NCI-H460 (cell line): ENCODE measurements at regions not wholly inside any gene's neighbourhood (a gene's known extent, or its start where the extent isn't known, plus 50 kb on each side); places are given as distances from the start of the nearest gene placed in this dataset.

ENCODE experiments used
- DNase-seq: peaks from one replicate; pipeline ENCODE4 v3.0.0-alpha.2; 2016; ENCODE audit warnings: low read depth; ENCODE audit errors: extremely low read depth

DNA sequence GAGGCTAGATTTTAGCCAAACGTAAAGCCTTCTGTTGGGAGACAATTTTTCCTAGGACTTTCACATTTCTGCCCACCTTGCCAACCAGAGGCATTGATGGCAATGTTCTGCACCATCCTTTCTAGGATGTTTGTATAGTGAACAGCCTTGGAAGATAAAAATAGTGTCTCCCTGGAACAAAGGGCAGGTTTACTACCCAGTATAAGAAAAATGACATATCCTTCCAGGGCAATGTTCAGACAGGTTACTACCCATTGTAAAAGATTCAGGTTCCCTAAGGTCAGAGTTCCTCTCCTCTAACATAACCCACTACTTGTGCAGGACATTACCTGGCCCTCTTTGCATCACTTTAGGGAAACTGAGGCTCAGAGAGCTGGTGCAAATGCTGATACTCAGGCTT lies 248.2 kb upstream of the VEPH1 start:
- DNase-seq, result no peak

DNA sequence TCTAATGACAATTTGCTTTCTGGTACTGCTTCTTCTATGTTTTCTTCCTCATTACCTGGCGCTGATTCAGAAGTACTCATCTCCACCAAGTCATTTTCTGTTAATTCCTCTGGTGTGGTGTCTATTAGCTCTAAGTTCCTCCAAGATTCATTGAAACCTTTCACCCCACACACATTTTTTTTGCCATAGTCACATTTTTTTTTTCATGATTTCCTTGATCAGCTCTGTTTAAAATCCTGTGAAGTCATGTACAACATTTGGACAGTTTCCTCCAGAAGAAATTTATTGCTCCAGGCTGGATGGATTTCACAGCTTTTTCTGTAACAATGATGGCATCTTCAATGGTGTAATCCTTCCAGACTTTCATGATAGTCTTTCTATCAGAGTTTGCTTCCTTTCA lies 243.2 kb upstream of the VEPH1 start:
- DNase-seq, result no peak

DNA sequence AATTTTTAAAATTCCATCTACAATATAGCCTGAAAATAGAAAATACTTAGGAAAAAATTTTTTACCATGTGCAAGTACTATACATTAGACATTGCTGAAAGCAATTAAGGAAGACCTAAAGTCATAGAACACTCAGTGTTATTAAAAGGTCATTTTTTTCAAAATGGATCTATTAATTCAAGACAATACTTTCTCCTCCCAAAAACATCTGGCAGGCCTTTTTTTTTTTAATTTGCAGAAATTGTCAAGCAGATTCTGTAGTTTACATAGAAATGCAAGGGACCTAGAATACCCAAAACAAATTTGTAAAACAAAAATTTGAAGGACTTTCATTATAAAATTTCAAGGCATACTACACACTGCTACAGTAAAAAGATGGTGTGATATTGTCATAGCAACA lies 238.4 kb upstream of the VEPH1 start:
- DNase-seq, result no peak

DNA sequence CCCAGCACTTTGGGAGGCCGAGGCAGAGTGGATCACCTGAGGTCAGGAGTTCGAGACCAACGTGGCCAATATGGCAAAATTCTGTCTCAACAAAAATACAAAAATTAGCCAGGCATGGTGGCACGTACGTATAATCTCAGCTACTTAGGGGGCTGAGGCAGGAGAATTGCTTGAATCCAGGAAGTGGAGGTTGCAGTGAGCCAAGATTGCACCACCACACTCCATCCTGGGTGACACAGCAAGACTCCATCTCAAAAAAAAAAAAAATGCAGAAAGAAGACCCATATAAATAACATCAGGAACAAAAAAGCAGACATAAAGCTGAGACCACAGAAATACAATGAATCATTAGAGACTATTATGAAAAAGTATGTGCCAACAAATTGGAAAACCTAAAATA lies 235.2 kb upstream of the VEPH1 start:
- DNase-seq, result no peak

DNA sequence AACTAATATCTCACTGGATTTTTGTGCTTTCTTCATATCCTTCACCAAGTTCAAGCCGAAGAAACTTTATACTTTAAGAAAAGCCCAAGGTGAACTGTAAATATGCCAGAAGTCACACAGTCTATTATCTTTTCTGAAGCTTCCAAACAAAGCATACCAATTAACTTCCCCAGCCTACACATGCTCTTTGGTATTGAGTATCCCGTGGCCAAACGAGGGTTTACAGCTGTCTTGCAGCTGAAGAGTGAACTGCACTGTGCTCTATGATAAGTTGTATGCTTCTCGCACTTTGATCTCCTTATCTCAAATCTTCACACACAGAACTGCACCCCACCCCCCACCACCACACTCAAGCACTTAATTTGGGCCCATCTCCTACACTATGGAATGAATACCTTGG lies 215.6 kb upstream of the VEPH1 start:
- DNase-seq, result no peak

DNA sequence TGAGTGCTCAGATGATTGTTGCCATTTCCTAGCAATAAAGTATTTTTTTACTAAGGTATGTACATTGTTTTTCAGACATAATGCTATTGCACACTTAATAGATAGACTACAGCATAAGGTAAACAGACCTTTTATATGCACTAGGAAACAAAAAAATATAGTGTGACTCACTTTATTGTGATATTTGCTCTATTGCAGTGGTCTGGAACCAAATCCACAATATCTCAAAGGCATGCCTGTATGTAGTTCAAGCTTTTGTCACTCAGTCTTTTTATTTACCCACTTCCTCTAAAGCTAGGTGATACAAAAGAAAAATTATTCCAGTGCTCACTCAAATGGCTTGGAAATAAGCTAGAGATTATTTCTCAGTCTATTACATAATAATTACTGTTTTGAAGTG lies 209.9 kb upstream of the VEPH1 start:
- DNase-seq, result no peak

DNA sequence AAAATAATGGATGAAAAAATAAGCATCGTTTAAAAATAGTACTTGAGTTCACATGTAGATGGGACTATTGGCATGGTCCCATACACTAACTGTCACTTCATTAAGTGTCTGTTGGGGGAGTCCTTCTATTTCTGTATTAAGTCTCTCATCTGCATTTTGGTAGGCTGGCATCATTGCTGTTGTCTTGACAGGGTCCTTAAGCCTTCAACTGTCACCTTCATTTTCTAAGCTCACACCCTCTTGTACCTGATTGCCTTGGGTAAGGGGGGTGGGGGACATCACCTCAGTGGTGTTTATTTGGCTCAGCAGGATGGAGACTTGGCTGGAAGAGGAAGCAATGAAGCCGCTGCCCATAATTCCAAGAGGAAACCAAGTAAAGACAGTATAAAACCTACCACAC lies 202.0 kb upstream of the VEPH1 start:
- no peak for DNase-seq

DNA sequence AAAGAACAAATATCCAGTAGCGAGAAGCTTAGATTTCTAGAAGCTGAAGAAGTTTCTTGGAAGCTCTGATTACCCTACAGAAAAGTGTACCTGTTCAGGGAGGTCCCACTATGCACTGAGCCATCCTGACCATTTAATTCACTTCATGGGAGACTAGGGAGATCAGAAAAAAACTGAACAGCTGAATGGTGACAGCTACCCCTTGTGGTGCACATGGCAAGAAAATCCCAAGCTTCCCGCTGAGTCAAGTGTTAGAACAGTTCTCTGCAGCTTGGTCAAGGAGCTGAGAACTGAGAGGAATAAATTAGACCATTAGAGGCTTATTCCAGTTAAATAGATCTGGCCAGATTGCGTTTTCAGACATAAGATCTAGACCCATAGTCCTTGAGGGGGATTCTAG lies 197.2 kb upstream of the VEPH1 start:
- no peak for DNase-seq

DNA sequence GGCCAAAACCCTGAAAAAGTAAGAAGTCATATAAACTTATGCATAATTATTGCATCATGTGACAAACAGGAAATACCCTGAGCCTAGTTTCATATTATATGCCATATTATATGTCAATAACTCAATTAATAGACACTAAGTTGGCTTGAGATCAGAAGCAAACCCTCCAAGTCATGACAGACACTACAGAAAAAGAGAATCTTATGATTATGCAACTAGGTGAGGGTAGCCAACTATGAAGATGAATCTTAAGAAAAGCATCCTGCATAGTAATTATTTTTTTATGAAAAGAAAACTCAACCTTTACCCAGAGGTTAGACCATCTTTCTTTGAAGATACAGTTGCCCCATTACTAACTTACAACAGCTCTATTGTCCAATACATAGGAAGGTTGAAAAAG lies 192.4 kb upstream of the VEPH1 start:
- DNase-seq, result no peak

DNA sequence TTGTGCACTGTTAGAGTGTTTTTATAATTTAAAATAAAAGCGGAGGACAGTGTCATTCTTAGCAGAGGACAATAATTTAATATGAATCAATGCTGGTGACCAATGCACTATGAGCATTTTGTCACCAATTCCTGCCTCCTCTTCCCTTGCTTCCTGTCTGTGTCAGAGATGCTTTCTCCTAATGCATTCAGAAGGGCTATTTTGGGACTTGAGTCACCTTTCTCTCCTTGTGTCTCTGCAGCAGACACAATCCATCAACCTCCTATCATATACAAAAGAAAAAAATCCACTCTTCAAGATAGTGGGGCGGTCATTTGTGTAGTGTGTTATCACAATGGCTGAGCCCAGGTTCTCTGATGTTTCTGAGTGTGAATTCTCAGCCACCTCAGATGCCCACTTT lies 191.9 kb upstream of the VEPH1 start:
- DNase-seq, result no peak

DNA sequence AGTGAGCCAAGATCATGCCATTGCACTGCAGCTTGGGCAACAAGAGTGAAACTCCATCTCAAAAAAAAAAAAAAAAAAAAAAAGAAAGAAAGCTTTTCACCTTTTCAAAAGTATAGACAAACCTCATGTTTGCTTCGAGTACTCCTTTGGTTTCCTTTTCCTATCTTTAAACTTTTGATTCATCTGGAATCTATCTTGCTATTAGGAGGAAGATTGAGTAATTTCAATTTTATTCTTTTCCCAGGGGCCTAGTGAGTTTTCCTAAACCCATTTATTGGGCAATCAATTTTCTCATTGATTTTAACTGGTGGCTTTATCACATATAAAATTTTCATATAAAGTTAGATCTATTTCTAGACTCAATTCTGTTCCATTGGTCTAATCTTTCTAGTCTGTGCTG lies 190.5 kb upstream of the VEPH1 start:
- no peak for DNase-seq

DNA sequence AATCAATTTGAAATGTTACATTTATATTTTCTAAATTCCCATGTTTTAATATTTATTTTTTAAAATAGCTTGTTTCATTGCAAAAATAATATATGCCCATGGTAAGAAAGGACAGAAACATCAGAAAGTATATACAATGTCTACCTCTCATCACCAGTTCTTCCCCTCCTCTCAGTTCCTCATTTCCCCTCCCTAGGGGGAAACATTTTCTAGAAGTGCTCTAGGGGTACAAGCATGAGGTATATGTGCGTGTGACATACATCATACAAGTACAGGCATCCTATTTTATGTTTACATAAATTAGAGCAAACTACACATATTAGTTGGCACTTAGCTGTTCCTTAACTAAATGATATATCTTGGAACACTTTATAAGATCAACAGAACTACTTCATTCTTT lies 189.3 kb upstream of the VEPH1 start:
- DNase-seq, result no peak

DNA sequence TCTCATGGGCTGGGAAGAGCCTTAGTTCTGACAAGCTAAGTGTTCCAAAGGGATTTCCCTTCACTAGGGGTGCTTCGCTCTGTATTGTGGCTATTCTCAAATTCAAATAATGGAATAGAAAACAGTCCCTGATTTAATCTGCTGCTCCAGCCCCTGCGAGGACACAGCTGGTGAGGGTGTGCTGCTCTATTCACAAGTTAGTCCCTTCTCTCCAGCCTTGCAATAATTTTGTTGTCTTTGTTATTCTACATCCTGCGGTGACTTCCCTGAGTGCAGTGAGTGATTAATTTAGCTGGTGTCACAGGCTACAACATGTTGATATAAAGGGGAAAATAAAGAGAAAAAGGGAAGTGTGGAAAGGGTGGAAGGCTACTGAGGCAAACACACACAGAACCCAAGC lies 180.5 kb upstream of the VEPH1 start:
- DNase-seq, result no peak

DNA sequence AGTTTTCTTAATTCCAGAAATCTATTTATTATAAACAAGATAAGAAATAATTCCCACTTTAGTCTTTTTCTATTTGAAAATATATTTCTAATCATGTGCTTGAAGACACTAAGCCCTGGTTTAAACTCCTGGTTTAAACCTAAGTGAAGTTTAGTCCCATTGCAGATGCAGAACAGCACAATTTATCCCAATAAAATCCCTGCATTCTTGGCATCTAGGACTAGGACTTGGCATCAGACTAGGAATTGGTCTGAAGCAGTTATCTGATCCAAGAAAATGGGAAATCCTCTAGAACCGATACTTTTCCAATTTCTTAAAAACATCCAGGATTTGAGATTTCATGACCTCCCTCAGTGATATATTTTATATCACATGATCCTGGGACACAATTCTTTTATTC lies 168.8 kb upstream of the VEPH1 start:
- DNase-seq, result no peak

DNA sequence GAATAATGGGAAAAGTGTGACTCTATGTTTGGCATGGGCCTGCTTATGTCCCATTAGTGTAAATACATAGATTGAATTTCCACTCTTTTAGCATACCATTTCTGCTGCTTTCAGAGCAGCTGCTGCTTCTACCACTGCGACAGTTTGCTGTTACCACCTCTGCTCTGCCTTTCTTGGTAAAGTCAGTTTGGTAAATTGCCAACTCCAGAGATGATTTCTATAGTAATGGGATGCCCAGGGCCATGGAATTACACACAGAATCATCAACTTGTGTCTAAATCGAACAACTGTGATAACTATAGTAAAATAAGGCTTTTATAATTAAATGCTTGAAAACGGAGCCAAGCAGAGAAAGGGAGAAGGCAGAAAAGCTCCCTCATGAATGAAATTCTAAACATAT lies 168.4 kb upstream of the VEPH1 start:
- no peak for DNase-seq

DNA sequence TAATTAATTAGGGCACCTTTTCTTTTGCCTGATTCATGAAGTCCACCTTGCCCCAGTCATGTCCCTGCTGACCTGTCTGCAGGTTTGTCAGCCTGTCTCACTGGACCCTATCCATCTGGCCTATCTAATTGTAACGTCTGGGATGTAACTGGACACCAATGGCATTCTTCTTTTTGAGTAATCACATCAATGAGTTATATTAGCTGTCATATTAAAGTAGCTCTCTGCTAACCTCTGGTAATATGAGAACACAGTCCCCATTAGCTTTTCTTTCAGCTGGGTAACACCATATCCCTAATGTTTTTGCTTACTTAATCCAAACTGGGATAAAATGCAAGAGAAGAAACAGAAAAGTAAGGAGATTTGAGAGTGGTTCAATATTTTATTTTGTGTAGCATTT lies 166.2 kb upstream of the VEPH1 start:
- no peak for DNase-seq

DNA sequence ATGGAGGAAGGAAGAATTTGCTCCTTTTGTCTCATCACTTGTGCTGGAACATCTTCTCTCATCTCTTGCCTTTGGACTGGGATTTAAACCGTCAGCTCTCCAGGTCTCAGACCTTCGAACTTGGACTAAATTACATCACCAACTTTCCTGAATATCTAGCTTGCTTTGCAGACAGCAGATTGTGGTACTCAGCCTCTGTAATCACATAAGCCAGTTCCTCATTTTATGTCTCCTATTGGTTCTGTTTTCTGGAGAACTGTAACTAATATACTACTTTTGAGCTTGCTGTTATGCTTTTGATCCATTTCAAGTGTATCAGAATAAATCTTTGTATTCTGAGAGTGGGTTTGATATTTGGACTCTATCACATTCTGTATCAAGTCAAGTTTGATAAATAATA lies 164.3 kb upstream of the VEPH1 start:
- no peak for DNase-seq

DNA sequence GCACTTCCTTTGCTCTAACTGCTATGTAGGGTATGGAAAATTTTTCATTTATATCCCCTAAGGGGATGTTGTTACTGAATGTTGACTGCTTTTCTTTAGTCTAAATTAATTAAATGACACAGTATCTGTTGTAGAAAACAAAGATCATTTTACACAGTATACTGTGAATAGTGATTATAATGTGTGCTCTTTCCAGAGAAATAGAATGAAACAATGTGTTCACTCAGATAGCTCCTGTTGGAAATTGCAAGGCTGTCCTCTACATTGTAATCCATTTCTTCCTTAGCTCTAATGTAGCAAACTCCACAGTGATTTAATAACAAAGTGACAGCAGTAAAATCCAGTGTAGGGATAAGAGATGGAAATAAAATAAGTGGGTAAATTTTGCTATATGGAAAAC lies 159.0 kb upstream of the VEPH1 start:
- DNase-seq, result no peak

DNA sequence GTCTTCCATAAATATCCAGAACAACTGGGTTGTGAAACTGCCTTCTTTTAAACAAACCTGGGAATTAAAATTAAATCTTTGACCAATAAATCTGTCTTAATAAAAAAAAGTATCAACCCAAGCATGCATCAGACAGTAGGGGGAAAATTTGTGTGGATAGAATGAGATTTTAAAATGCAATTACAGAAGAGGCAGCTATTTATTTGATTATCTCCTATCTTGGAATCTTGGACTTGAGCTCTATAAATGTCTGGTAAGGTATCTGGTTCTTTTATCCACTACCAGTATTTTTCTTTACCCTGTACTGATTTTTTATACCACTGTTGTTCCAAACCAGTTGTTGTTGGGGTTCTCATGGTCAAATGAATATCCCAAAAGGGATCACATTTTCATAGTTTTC lies 157.6 kb upstream of the VEPH1 start:
- DNase-seq, result no peak

DNA sequence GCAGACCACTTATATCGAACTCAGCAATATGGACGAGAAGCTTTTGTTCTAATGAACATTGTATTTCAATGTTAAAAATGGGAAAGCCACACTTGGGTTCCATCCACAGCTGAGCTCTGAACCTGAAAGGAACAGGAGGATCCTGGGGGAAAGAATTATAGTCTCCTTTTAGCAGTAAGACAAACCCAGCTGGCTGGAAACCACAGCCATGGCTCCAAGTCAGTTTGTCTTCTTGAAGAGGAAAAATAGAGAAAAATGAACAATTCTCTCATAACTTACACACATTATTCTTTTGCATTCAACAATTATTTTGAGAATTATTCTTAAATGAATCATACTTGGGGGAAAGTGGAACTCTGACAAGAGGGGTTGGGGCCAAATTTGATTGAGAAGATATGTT lies 149.2 kb upstream of the VEPH1 start:
- no peak for DNase-seq

DNA sequence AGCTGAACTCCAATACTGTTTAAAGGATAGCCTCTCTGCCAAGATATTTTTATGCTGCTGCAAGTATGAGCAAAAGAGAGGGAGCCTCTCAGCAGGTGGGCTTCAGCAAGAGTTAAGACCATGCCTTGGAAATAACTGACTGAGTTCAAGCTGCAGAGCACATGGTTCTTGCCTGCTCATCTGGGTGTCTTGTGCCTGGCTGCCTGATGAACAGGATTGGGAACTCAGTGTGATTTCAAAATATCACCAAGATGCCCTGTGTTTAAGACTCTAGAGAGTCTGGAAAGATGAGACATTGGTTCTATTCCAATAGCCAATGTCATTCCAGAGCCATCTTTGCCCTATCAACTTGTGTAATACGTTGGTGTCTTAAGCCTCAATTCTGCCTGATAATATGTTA lies 147.5 kb upstream of the VEPH1 start:
- no peak for DNase-seq

DNA sequence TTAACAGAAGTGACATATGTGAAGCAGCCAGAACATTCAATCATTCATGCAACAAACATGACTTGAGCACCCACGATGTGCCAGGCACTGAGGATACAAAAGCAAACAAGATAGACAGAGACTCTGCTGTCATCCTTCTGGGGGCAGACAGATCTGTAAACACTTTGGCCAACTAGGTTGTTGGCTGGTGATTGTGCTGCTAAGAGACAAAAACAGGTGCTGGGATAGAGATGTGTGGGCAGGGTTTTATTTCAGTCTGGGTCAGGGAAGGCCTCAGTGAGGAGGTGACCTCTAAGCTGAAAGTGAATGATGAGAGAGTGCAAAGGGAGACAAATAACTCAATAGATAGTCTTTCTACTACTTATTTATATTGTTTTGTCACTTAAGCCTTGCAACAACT lies 147.0 kb upstream of the VEPH1 start:
- no peak for DNase-seq

DNA sequence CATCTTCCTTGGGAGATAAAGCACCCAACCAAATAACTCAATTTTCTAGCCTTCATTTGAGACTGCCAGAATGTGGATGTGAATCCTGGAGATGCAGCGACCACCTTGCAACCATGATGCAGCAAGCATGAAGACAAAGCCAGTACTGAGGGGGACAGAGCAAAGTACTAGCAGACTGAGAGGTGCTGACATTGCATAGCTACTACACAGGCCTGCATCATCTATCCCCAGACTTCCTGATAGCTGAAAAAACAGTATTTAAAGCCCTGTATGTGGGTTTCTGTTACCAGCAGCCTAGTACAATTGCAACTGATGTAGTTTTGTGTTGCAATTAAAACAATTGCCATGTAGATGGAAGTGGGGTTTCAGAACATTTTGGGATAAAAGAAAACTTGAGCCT lies 146.3 kb upstream of the VEPH1 start:
- no peak for DNase-seq

DNA sequence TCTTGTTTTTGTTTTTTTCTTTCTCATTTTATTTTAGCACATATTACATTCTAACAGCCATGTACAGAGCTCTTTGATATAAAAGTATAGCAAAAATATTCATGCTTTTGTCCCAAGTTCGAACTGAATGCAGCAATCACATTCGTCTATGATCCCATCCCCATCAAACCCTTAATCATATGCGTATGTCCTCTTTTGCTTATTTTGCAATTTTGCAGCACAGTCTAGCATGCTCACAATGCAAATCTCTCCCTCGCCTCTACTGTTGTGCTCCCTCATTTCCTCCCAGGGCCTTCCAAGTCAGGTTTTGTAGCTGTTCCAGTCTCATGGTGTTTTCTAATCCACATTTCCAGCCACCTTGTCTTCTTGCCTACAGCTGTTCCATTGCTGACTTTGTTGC lies 144.6 kb upstream of the VEPH1 start:
- no peak for DNase-seq
